HG03439 (cell line): ENCODE measurements at regions not wholly inside any gene's neighbourhood (a gene's known extent, or its start where the extent isn't known, plus 50 kb on each side); places are given as distances from the start of the nearest gene placed in this dataset.

Experiments
- ATAC-seq: cut with Tn5 transposase; IDR thresholded peaks from one replicate; pipeline ENCODE4 v1.9.1; 2021; ENCODE audit warnings: mild to moderate bottlenecking, moderate library complexity; ENCODE audit not compliant: unreplicated experiment

DNA sequence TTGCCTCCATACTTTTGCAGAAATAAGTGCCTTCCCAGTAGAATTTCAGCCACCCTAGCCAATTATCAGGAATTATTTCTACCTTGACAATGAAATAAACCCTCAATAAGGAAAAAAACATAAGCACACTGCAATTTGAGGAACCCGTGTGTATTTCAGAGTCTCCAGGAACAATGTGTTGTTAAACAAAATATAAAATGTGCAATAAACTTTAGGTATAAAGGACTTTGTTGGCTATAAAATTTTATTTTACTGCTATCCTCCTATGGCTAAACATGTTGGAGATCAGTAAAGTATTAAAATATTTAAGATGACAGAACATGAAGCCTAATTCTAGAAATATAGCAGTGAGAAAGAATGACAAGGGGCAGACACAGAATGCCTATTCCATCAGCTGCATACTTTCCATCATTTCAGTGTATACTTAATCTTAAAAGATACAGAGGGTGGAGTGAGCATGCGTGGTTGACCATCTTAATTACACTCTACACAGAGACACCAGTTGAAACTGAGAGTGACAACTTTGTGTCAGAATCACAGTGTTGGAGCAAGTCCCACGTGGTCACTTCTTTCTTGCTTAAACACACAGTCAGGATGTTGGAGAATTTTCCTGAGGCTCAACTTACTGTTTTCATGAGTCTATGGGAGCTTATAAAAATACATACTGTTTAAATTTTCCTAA, 79.0 kb upstream of the SUCLG2 start:
- no peak for ATAC-seq

DNA sequence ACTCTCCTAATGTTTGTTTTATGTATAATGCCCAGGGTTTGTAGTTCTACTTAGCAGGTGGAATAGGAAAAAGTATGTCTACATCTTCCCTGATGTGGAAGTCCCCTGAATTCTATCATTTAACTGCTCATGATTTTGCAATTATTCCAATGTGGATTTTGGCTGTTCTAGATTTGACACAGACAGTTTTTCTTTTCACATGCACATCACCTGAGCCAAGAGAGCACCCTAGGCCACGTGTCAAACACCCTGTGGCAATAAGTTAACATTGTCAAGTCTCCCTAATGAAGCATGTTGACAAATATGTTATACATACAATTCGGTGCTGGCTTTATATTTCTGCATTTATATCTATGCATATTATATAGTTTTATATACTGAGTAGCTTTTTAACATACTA, 70.0 kb upstream of the SUCLG2 start:
- no peak for ATAC-seq

DNA sequence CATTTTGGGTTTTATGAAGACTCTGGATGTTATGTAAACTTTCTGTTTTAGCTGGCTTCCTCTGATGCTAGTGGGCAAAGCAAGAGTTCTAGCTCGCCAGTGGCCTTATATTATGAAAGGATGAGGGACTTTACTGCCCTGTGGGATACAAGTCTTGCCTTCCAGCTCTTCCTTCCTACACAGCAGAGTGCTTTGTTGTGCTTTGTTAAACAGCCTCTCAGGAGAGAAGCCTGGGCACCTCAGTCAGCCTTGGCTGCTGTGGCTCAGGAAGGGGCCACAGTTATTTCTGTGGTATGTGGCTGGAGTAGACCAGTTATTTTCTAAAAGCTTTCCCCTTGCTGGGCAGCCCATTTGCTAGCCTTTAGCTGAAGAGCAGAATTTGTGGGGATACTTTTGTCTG, 69.5 kb upstream of the SUCLG2 start:
- ATAC-seq, result no peak

- no peak for ATAC-seq
Measured at GRCh38 chr3:67719333-67719732, 64.9 kb upstream of the SUCLG2 start.

GRCh38 chr3:67715971-67716370, 61.6 kb upstream of the SUCLG2 start:
- ATAC-seq, result no peak

DNA sequence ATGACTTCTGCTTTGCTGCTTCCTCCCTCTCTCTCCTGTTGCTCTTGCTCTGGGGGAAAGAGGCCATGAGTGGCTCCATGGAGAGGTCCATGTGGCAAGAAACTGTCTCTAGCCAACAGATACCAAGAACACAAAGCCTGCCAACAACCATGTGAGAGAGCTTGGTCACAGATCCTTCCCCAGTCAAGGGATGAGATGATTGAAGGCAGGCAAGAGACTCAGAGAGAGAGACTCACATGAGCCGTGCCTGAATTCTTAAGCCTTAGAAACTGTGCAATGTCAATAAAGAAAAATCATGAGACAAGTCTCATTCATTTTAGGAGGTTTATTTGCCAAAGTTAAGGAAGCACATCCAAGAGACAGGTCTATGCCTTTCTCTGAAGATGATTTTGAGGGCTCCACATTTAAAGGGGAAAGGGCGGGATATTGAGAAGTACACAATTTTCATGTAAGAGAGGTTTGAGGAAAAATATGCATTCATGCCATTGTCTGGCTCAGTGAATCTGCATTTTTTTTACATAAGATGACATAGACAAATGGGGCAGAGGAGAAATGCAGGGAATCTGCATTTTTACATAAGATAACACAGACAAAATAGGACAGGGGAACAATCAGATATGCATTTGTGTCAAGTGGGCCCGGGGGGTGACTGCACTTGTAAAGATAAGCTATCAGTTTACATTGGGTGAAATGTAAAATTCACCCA, 59.5 kb upstream of the SUCLG2 start:
- no peak for ATAC-seq

- no peak for ATAC-seq
Measured at GRCh38 chr3:67712259-67712658, 57.8 kb upstream of the SUCLG2 start.

DNA sequence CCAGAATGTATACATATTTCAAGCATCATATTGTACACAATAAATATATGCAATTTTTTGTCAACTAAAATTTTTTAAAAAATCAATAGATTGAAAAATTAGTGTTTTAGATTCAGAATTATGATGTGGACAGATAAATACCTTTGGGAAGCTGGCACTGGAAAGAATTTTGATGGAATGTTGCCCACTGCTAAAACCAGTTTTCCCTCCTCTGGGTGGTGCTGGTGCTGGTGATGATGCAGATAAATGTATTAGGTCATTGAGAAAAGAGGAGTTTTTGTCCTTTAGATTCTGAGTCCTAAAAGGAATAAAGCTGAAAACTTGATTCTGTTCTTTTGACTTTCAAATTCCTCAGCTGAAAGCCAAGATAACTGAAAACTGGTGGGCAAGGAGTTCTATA, 56.0 kb upstream of the SUCLG2 start:
- no peak for ATAC-seq

DNA sequence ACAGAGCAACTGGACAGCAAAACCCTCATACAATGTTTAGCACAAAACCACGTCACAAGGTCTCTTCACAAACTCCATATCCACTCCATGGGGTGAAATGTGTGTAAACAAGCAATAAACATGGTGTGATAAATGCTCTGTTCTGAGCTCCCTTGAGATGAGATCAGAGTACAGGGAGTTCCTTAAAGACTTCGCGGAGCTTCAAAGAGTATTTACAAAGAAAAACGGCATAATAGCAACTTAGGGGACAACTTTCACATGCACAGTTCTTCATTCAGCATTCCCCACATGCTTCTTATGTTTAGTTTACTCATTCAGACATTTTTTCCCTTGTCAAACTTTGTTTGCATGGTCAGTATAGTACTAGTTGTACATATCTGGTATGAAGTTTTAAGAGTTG, 52.5 kb upstream of the SUCLG2 start:
- no peak for ATAC-seq

GRCh38 chr3:67704322-67704721, 49.9 kb upstream of the SUCLG2 start:
- ATAC-seq, result no peak
